ENCODE measurements at regions not wholly inside any gene's neighbourhood (a gene's known extent, or its start where the extent isn't known, plus 50 kb on each side); places are given as distances from the start of the nearest gene placed in this dataset.

DNA sequence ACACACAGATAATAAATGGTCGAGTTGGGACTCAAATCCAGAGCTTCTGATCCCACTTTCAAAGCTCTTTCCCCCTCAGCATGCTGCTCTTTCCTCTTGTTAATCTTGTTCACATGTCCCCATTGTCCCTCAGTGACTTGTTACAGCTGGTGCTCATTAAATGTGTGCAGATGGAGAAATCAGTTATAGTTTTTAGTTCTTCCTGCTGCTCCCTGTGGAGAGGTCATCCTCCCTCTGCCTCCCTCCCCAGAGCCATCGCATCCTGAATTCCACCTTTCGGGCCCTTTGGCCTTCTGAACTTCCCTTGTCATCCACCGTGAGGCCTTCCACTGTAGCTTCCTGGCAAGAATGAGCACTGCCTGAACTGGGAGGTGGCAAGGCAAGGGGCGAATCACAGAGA is 179.6 kb downstream of the WSCD1 start:
- Histone ChIP-seq H3K27me3 (ENCODE audit: insufficient read depth, low read length) (no peaks in the 10 kb centered on the region), H3K79me2 (ENCODE audit: insufficient read depth, low read length) (no peaks in the 10 kb centered on the region), H3K4me3 (ENCODE audit: insufficient read depth, low read length) (no peak overlapping the region), H3K36me3 (ENCODE audit: insufficient read depth, low read length) (no peaks in the 10 kb centered on the region), H3K4me2 (ENCODE audit: insufficient read depth, low read length) (no peak overlapping the region), H2AFZ (ENCODE audit: low read length) (no peak overlapping the region), H4K20me1 (ENCODE audit: insufficient read depth, low read length) (no peaks in the 10 kb centered on the region), H3K4me1 (ENCODE audit: insufficient read depth, low read length) (no peaks in the 10 kb centered on the region), H3K27ac (ENCODE audit: low read depth, low read length) (no peak overlapping the region), H3K9me3 (ENCODE audit: low read depth, low read length) (no peaks in the 10 kb centered on the region)
- DNase-seq (ENCODE audit: insufficient read length, low spot score, missing footprints), result no peak
- TF ChIP-seq CTCF (IDR thresholded peaks at IDR 0.05; ENCODE audit: extremely low read depth, low read depth, low read length), result no peak

DNA sequence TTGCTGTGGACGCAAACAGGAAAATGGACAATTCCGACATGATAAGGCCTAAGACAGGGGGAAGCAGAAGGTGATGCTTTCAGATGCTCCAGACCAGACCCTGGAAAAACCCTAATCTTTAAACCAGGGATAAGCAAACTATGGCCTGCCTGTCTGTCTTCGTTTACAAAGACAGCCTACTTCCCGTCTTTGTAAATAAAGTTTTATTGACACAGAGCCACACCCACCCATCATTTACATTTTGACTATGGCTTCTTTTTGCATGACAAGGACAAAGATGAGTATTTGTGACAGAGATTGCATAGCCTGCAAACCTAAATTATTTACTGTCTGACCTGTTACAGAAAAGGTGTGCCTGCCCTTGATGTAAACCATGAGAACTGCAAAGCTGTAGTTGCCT is 177.9 kb downstream of the WSCD1 start:
- DNase-seq (ENCODE audit: insufficient read length, low spot score, missing footprints), result no peak
- H3K27me3 ChIP-seq (ENCODE audit: insufficient read depth, low read length), result peaks cover 2% of the 10 kb centered on the region
- no peak for TF ChIP-seq CTCF (IDR thresholded peaks at IDR 0.05; ENCODE audit: extremely low read depth, low read depth, low read length)

DNA sequence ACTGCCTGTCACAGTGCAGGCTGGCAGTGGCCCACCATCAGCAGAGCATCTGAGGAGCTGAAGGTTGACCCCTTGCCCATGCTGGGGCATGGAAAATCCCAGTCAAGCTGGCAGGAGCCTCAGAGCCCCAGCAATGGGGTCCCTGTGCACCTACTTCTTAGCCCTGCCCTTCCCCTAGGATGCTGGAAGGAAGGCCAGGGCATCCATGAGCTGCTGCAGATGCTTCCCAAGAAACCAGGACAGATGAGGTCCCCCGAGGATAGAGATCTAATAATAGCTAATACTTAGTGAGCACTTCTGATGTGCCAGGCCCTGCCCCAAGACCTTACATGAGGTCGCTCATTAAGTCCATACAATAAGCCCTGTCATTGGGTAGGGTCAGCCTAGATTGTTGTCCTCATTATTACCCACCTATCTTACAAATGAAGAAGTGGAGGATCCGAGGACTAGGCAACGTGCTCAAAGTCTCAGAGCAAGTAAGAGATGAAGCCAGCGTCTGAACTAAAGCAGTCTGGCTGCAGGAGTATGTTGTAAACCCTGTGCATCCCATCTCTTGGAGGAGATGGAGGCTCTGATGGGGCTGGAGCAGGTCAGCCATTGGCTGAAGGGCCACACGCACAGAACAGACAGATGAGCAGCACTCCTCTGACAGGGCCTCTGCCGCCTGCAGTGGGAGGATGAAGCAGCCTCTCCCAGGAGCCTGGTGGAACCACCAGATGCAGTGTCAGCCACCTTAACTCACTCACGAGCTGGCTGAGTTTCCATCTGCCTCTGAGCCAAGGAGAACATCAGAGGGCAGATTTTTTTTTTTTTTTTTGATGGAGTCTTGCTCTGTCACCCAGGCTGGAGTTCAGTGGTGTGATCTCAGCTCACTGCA is 175.4 kb downstream of the WSCD1 start:
- Histone ChIP-seq H3K27ac (ENCODE audit: low read depth, low read length) (no peak overlapping the region), H3K9me3 (ENCODE audit: low read depth, low read length) (no peaks in the 10 kb centered on the region), H4K20me1 (ENCODE audit: insufficient read depth, low read length) (no peaks in the 10 kb centered on the region), H3K4me3 (ENCODE audit: insufficient read depth, low read length) (no peak overlapping the region), H3K4me1 (ENCODE audit: insufficient read depth, low read length) (no peaks in the 10 kb centered on the region), H3K27me3 (ENCODE audit: insufficient read depth, low read length) (peaks cover 12% of the 10 kb centered on the region), H3K79me2 (ENCODE audit: insufficient read depth, low read length) (no peaks in the 10 kb centered on the region), H2AFZ (ENCODE audit: low read length) (no peak overlapping the region), H3K36me3 (ENCODE audit: insufficient read depth, low read length) (no peaks in the 10 kb centered on the region), H3K4me2 (ENCODE audit: insufficient read depth, low read length) (no peak overlapping the region)
- no peak for TF ChIP-seq CTCF (IDR thresholded peaks at IDR 0.05; ENCODE audit: extremely low read depth, low read depth, low read length)
- peak; percentile 32 for DNase-seq (ENCODE audit: insufficient read length, low spot score, missing footprints)

More for the DNA sequence above, 177.9 kb downstream of the WSCD1 start:
- Histone ChIP-seq H3K27ac (ENCODE audit: low read depth, low read length) (no peak overlapping the region), H3K4me2 (ENCODE audit: insufficient read depth, low read length) (no peak overlapping the region), H2AFZ (ENCODE audit: low read length) (no peak overlapping the region), H3K4me1 (ENCODE audit: insufficient read depth, low read length) (no peaks in the 10 kb centered on the region), H3K4me3 (ENCODE audit: insufficient read depth, low read length) (no peak overlapping the region), H3K79me2 (ENCODE audit: insufficient read depth, low read length) (no peaks in the 10 kb centered on the region), H3K36me3 (ENCODE audit: insufficient read depth, low read length) (no peaks in the 10 kb centered on the region), H4K20me1 (ENCODE audit: insufficient read depth, low read length) (no peaks in the 10 kb centered on the region), H3K9me3 (ENCODE audit: low read depth, low read length) (no peaks in the 10 kb centered on the region)

DNA sequence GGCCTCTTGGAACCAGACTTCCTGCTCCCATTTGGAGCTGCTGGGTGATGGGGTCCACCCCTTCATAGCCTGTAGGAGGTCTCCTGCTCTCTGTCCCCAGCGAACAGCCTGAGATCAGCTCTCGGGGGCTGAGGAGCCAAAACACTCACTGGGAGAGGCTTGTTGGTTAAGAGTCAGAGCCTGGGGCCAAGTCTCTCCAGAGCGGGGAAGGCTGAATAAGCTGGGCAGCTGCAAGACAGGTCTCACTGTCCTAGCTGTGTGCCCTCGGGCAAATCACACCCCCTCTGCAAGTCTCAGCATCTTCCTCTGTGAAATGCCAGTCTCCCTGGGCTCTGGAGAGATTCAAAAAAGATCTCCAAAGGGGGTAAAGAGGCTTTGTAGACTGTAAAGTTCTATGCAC is 174.6 kb downstream of the WSCD1 start:
- Histone ChIP-seq H2AFZ (ENCODE audit: low read length) (no peak overlapping the region), H3K9me3 (ENCODE audit: low read depth, low read length) (no peaks in the 10 kb centered on the region), H3K79me2 (ENCODE audit: insufficient read depth, low read length) (no peaks in the 10 kb centered on the region), H3K27me3 (ENCODE audit: insufficient read depth, low read length) (peaks cover 12% of the 10 kb centered on the region), H3K4me3 (ENCODE audit: insufficient read depth, low read length) (no peak overlapping the region), H3K4me2 (ENCODE audit: insufficient read depth, low read length) (no peak overlapping the region), H3K4me1 (ENCODE audit: insufficient read depth, low read length) (no peaks in the 10 kb centered on the region), H4K20me1 (ENCODE audit: insufficient read depth, low read length) (no peaks in the 10 kb centered on the region), H3K27ac (ENCODE audit: low read depth, low read length) (no peak overlapping the region), H3K36me3 (ENCODE audit: insufficient read depth, low read length) (no peaks in the 10 kb centered on the region)
- TF ChIP-seq CTCF (IDR thresholded peaks at IDR 0.05; ENCODE audit: extremely low read depth, low read depth, low read length), result no peak
- no peak for DNase-seq (ENCODE audit: insufficient read length, low spot score, missing footprints)

All from osteoblast (primary cell).